ENCODE measurements at regions not wholly inside any gene's neighbourhood (a gene's known extent, or its start where the extent isn't known, plus 50 kb on each side); places are given as distances from the start of the nearest gene placed in this dataset.

- Histone ChIP-seq H3K4me1 (replicated peaks; ENCODE audit: insufficient read depth) (peaks cover 12% of the 10 kb centered on the region), H3K27ac (no peak overlapping the region), H3F3A (ENCODE audit: insufficient read depth, low read depth) (peaks cover 3% of the 10 kb centered on the region; the same call in 1 of the 2 replicates), H3K9me2 (ENCODE audit: insufficient read depth) (no peaks in the 10 kb centered on the region), H4K20me1 (ENCODE audit: insufficient read depth) (no peaks in the 10 kb centered on the region), H3K9me3 (ENCODE audit: insufficient read depth, low read depth) (peaks cover 4% of the 10 kb centered on the region; the same call in 1 of the 2 replicates), H3K4me3 (no peak overlapping the region), H3K36me3 (ENCODE audit: low read depth) (no peaks in the 10 kb centered on the region), H2AFZ (no peak overlapping the region), H3K4me2 (no peak overlapping the region), H3K27me3 (ENCODE audit: insufficient read depth, low read depth) (no peaks in the 10 kb centered on the region), H3K79me2 (ENCODE audit: low read depth) (no peaks in the 10 kb centered on the region)
- DNase-seq = no peak
- TF ChIP-seq, protein P1, sequence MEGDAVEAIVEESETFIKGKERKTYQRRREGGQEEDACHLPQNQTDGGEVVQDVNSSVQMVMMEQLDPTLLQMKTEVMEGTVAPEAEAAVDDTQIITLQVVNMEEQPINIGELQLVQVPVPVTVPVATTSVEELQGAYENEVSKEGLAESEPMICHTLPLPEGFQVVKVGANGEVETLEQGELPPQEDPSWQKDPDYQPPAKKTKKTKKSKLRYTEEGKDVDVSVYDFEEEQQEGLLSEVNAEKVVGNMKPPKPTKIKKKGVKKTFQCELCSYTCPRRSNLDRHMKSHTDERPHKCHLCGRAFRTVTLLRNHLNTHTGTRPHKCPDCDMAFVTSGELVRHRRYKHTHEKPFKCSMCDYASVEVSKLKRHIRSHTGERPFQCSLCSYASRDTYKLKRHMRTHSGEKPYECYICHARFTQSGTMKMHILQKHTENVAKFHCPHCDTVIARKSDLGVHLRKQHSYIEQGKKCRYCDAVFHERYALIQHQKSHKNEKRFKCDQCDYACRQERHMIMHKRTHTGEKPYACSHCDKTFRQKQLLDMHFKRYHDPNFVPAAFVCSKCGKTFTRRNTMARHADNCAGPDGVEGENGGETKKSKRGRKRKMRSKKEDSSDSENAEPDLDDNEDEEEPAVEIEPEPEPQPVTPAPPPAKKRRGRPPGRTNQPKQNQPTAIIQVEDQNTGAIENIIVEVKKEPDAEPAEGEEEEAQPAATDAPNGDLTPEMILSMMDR (conservative IDR thresholded peaks at IDR 0.05) = no peak
- no peak for TF ChIP-seq EZH2 (IDR thresholded peaks at IDR 0.05; ENCODE audit: low read depth)
- intact Hi-C loops (cut with micrococcal nuclease; ENCODE audit: unreplicated experiment) = no loop called here
- CTCF ChIA-PET = interaction anchor here (0.6 kb wide), 1 partner anchor 138 kb away, joined by 9 read pairs; no protein-coding TSS in a partner anchor
- BruUV-seq (replicated peaks) = no TSS peak
- POLR2A ChIA-PET (ENCODE audit: unreplicated experiment) = no interaction called here
These were observed 116.0 kb upstream of the SOX9 start for GRCh38 chr17:72004611-72005331.

DNA sequence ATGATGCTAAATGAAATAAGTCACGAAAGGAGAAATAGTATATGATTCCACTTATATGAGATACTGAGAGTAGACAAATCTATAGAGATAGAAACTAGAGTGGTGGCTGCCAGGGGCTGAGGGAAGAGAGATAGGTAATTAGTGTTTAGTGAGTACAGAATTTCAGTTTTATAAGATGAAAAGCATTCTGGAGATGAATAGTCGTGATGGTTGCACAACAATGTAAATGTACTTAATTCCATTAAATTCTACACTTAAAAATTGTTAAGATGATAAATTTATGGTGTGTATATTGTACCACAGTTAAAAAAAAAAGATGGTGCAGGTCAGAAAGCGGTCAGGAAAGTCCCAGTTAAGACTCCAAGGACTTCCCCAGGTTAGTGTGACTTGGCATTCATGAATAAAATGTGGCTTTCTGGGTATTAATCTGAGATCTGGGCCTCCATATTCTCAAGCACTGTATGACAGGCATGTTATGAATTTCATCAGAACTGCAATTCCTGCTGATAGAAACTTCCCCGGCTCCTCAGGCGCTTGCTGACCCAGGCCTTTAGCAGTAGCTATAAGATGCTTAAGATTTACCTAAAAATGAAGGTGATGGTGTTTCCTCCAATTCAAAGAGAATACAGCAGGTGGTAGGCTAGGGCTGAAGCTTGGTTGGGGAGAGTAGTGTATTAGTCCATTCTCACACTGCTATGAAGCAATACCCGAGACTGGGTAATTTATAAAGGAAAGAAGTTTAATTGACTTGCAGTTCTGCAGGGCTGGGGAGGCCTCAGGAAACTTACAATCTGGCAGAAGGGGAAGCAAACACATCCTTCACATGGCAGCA lies 115.3 kb upstream of the SOX9 start:
- H3K4me2 ChIP-seq = no peak overlapping the region
- BruUV-seq (replicated peaks) = no TSS peak
- H3K79me2 ChIP-seq (ENCODE audit: low read depth) = no peaks in the 10 kb centered on the region
- no peaks in the 10 kb centered on the region for H3K36me3 ChIP-seq (ENCODE audit: low read depth)
- no peak overlapping the region for H3K27ac ChIP-seq
- TF ChIP-seq, protein P1 (conservative IDR thresholded peaks at IDR 0.05) = no peak
- no peak for TF ChIP-seq EZH2 (IDR thresholded peaks at IDR 0.05; ENCODE audit: low read depth)
- H3K9me3 ChIP-seq (ENCODE audit: insufficient read depth, low read depth) = peaks cover 4% of the 10 kb centered on the region; the same call in 1 of the 2 replicates
- H3K4me1 ChIP-seq (replicated peaks; ENCODE audit: insufficient read depth) = peaks cover 12% of the 10 kb centered on the region
- H2AFZ ChIP-seq = no peak overlapping the region
- H3K9me2 ChIP-seq (ENCODE audit: insufficient read depth) = no peaks in the 10 kb centered on the region
- no peak overlapping the region for H3K4me3 ChIP-seq
- H4K20me1 ChIP-seq (ENCODE audit: insufficient read depth) = no peaks in the 10 kb centered on the region
- no peak for DNase-seq
- POLR2A ChIA-PET (ENCODE audit: unreplicated experiment) = no interaction called here
- CTCF ChIA-PET = no interaction called here
- intact Hi-C loops (cut with micrococcal nuclease; ENCODE audit: unreplicated experiment) = no loop called here
- H3K27me3 ChIP-seq (ENCODE audit: insufficient read depth, low read depth) = no peaks in the 10 kb centered on the region
- peaks cover 3% of the 10 kb centered on the region; the same call in 1 of the 2 replicates for H3F3A ChIP-seq (ENCODE audit: insufficient read depth, low read depth)

DNA sequence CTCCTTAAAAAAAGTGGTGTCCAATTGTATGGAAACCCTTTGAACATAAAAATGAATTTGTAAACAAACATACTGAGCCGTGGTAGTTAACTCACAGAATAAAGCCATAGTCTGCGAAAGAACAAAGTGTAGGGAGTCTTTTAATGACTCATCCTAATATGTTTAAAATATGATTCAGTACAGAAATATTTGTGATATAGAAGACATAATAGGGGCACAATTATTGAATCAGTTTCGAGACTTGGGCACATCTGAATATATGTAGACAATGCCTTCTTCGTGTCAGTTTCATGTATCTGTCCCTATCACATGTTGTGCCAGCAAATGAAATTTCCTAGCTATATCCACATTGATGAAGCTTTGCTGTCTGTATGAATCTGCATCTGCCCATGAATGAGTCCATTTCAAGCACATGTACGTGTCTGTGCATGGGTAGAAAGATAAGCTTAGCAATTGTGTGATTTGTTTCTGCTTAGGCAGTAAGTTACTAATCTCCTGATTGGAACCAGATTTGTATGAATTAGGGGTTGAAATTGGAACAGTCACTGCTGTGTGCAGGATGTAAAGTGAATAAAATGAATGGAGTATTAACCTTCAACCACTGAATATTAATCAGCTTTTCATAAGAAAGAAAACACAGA lies 112.5 kb upstream of the SOX9 start:
- peak overlapping the region; percentile 4; the same call in 1 of the 2 replicates for H3K4me2 ChIP-seq
- H3K79me2 ChIP-seq (ENCODE audit: low read depth) = no peaks in the 10 kb centered on the region
- TF ChIP-seq, protein P1 (conservative IDR thresholded peaks at IDR 0.05) = no peak
- TF ChIP-seq EZH2 (IDR thresholded peaks at IDR 0.05; ENCODE audit: low read depth) = no peak
- H3K36me3 ChIP-seq (ENCODE audit: low read depth) = no peaks in the 10 kb centered on the region
- H3K4me3 ChIP-seq = no peak overlapping the region
- CTCF ChIA-PET = interaction anchor here (0.6 kb wide), 1 partner anchor 14 kb away, joined by 4 read pairs; no protein-coding TSS in a partner anchor
- H3F3A ChIP-seq (ENCODE audit: insufficient read depth, low read depth) = peaks cover 3% of the 10 kb centered on the region; the same call in 1 of the 2 replicates
- BruUV-seq (replicated peaks) = no TSS peak
- POLR2A ChIA-PET (ENCODE audit: unreplicated experiment) = interaction anchor here (0.6 kb wide), 1 partner anchor 112 kb away, joined by 5 read pairs; the partner anchor contains the start of gene SOX9
- no peaks in the 10 kb centered on the region for H3K27me3 ChIP-seq (ENCODE audit: insufficient read depth, low read depth)
- H3K4me1 ChIP-seq (replicated peaks; ENCODE audit: insufficient read depth) = peaks cover 12% of the 10 kb centered on the region
- peaks cover 4% of the 10 kb centered on the region; the same call in 1 of the 2 replicates for H3K9me3 ChIP-seq (ENCODE audit: insufficient read depth, low read depth)
- no peaks in the 10 kb centered on the region for H4K20me1 ChIP-seq (ENCODE audit: insufficient read depth)
- intact Hi-C loops (cut with micrococcal nuclease; ENCODE audit: unreplicated experiment) = no loop called here
- DNase-seq = peak in 1 of 2 experiments; percentile 56
- no peak overlapping the region for H3K27ac ChIP-seq
- no peak overlapping the region for H2AFZ ChIP-seq
- H3K9me2 ChIP-seq (ENCODE audit: insufficient read depth) = no peaks in the 10 kb centered on the region

Data from PC-9 (cell line).